ENCODE measurements at regions not wholly inside any gene's neighbourhood (a gene's known extent, or its start where the extent isn't known, plus 50 kb on each side); places are given as distances from the start of the nearest gene placed in this dataset.
"Not testable (repeated sequence)": the region's sequence is repeated elsewhere in the genome, so short reads cannot be mapped to it uniquely, and the experiment has no call there.

DNA sequence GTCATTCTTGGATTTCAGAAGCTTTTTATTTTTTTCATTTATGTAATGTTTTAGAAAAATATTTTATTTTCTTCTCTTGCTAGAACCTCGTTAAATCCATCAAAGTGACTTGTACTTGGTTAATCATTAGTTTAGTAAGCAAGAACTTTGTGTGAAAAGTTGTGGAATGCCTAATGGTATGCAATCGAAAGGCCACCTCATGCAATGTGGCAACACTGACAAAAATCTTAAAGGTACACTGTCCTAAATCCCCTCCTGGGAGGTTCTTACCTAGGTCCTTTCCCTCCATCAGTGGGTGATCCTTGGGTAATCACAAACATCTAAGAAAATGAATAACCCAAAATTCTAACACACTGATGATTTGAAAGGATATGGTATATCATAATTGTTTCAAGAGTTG, 304.2 kb downstream of the DNAH5 start:
- DNase-seq: no peak

DNA sequence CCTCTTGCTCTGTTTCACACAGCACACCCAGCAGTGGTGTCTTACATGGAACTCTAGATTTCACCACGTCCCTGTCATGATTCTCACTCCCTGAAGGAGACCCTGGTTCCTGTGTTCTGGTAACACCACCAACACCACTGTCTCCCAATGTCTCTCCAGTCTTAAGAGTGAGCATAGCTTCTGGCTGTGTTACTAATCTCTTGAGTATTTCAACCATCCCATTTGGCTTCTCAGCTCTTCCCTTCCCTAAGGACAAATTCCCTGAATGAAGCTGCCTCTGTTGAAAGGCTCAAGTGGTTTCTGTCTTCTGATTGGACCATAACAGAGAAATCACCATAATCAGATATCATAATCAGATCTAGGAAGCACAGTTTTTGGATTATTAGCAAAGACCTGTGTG, 311.8 kb downstream of the DNAH5 start:
- no peak for DNase-seq

DNA sequence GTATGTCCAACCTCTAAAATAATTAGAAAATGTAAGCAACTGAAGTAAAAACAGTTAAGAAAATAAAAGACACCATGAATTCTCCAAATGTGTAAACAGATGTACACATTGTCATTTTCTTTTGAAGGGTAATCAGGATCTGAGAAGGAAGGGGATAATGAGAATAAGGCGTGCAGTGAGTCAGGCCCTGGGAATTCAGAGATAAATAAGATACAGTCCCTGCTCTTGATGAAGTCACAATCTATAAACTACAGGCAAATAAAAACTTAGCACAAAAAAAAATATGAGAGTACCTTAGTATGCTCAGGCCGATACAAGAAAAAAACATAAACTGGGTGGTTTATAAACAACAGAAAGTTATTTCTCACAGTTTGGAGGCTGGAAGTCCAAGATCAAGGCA, 315.3 kb downstream of the DNAH5 start:
- no peak for DNase-seq

DNA sequence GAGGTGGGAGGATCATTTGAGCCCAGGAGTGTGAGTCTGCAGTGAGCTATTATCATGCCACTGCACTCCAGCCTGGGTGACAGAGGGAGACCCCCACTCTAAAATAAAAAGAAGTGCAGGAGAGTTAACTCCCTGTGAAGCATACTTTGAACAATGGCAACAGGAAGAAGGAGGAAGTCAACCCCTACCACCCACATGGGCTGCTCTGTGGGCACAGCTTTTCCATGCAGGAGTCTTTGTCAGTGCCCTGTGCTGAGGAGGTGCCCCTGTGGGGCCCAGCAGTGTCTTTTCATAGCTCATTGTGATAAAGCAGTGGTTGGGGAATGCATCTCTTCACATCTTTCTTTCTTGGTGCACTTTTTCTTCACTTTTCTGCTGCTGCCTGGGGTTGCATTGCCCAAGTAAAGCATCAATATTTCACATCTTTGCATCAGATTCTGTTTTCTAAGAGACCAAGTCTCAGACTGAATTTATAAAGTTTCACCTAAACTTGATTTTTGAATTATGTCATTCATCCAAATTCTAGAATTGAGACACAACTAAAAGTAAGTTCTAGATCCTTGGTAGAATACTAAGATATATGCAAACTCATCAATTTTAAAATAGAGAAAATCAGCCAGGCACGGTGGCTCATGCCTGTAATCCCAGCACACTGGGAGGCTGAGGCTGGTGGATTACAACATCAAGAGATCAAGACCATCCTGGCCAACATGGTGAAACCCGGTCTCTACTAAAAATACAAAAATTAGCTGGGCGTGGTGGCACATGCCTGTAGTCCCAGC, 316.6 kb downstream of the DNAH5 start:
- no peak for DNase-seq

DNA sequence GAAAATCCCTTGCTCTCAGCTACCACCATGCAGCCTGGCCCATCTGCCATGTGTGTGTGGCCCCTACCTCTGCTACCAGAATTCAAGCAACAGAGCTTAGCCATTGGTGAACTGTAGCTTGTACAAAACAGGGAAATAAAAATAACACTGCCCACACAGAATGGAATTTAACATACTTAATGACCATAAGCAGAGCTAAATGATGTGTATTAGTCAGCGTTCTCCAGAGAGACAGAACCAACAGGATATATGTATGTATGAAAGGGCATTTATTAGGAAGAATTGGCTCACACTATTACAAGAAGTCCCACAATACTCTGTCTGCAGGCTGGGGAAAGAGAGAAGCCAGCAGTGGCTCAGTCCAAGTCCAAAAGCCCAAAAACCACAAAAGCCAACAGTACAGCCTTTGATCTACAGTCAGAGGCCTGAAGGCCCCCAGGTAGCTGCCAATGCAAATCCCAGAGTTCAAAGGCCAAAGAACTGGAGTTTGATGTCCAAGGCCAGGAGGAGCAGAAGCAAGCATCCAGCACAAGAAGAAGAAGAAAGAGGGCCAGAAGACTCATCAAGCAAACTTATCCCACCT, 318.8 kb downstream of the DNAH5 start:
- no peak for DNase-seq

DNA sequence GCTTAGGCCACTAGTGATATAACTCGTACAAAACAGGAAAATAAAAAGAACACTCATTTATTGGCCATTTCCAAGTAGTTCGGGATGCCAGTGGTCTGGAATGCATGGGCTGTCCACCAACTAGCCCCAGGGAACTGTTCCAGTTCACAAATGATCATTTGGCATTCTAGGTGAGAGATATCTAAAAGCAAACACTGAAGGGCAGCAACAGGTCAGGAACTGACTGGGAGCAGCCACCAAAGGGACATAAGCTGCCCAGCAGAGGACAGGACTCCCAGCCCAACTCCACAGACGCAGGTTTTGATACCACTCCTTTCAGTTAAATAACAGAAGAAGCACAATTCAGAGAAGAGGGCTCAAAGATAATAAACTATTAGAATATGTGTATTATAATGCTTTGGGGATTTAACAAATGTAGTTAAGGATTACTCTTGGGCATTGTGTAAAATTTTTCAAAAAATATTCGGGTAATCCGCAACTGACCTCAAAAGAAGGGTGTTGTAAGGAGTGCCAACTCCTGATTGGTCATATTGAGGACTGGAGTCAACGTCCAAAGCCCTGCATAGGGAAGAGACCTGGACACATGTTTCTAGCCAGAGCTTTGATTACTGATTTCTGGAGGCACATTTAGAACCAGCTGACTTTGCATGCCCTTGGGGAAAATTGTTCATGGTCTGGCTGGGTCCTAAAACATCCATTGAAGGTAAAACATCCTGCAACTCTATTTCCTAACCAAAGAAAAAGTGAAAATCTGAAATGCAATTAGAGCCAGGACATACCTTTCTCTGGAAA, 320.0 kb downstream of the DNAH5 start:
- no peak for DNase-seq

DNA sequence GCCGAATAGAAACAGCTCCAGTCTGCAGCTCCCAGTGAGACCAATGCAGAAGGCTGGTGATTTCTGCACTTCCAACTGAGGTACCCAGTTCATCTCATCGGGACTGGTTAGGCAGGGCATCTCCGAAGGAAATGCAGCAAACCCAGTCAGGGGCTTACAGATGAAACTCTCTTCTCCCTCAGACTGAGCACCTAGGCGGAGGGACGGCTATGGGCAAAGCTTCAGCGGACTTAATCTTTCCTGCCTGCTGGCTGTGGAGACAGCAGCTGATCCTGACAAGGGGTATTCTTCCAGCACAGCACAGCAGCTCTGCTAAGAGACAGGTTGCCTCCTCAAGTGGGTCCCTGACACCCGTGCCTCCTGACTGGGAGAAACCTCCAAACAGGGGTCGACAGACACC, 330.9 kb downstream of the DNAH5 start:
- no peak for DNase-seq

DNA sequence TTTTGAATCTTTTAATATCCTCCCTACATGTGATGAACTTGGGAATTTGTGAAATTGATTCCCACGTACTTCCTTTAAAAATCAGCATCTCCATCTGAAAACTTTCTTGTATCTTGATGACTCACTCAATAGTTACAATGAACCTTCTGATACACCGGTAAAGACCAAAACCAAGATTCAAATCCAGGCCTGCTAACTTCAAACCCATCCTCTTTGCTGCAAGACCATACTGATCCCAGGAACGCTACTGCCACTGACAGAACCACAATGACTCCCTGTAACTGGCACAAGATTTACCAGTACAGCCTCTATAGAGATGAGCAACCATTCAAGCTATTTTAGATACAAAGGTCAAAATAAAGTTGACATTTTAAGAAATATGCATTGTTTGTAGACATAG, 332.9 kb downstream of the DNAH5 start:
- DNase-seq: no peak

DNA sequence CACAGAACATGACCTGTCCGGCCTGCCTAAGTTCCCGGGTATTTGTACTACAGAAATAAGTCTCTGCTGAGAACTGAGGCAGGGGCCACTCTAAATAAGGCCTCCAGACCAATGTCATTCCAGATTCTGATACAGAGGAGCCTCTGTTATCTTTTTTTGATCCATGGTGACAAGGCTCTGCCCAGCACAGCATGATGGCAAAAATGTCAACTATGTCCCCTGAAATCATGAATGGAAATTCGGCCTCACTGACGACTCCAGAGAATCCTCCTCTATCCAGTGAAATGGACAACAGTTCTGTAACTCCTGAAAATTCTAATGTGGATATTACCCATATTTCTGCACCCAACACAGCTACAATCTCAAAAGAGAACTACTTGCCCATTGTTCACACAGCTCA, 335.0 kb downstream of the DNAH5 start:
- DNase-seq: no peak

DNA sequence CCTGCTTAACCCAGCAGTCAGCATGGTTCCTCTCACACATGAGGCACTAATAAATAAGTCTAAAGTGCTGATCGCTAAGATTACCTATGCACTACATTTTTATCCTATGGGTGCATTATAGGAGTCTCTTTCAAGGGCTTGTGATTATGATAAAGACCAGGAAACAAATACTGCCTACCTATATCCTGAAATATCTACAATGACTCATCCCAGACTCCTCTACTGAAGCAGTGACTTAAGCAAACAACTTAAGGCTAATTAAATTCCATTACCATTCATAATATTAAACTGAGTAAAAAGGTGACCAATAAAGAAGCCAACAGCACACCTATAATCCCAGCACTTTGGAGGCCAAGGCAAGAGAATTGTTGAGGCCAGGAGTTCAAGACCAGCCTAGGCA, 338.4 kb downstream of the DNAH5 start:
- no peak for DNase-seq

DNA sequence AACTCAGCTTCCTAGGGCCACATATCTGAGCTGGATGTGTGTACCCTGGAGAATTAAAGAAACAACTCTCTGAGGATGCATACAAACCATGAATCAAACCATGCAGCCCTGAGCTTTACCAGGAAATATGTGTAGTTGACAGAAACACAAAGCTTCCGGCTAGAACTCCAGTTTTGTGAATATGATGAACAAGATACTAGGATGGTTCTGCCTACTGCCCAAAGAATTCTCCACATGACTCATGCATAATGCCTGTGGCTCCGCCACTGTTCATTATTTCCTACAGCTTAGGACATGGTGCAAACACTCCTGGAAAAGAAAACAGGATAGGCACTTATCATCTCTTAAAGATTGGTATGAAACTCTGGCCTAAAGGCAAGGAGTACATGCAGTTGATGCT, 343.4 kb downstream of the DNAH5 start:
- DNase-seq: no peak

DNA sequence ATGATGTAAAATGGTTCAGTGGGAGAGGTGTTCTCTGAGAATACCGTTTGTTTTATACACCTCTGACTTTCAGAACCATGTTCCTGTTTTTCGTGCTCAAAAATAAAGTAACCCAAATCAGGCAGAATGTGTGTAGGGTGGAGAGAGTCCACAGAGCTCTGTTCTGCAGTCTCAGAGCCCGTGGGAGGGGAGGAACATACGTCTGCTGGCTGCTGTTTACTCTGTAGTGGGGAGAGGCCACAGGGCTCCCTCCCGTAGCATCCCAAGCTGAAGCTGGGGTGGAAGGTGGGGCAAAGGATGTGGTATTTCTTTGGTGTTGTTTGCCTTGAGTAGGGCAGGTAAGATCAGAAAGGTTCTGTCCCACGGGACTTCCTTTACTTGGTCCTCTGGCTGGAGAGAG, 348.5 kb downstream of the DNAH5 start:
- DNase-seq: no peak

DNA sequence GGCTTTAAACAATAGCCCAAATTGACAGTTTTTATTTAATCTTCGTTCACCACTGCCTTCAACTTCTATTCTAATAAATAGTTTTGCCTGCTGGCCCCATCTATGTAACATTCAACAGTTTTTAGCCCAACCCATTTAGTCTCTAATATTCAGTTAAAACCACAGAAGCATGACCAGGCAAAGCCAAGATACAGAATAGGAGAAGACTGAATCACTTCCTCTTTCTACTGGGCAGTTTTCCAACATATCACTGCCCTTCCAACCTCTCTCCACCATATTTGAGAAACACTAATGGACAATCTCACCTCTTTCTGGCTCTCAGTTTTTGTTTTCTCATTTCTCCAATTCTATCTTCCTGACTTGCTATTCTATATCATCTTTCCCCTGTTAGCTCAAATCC, 352.9 kb downstream of the DNAH5 start:
- peak in 1 of 2 experiments; percentile 67 for DNase-seq

DNA sequence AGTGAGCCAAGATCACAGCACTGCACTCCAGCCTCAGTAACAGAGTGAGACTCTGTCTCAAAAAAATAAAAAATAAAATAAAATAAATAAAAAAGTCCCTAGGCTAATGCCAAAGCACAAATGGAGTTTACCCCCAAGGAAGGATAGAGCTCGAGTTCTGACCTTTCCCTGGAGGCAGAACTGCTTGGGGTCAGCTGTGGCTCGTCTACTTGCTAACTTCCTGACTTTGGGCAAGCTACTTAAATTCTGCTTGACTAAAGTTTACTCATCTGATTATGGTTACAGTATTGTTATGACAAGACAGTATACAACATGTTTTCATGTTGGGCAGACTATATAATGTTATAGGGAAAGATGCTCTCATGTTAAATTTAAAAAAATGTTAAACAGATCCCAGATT, 359.2 kb downstream of the DNAH5 start:
- no peak for DNase-seq

DNA sequence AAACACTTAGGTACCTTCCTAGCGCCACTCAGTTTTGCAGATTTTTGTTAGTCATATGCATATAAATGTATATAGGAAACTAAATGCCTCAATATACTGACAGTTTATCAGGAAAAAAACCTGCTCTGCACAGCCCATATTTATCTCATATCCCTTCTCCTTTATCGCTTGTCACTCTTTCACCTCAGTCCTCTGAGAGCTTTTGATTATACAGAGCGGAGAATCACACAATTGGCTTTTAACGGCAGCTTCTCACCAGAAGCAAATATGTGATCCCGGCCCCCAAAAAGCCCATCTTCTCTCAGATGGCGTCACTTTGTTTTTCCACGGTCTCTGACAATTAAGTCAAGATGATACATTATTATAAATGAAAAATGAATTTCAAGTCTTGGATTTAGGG, 362.6 kb downstream of the DNAH5 start:
- DNase-seq: no peak

DNA sequence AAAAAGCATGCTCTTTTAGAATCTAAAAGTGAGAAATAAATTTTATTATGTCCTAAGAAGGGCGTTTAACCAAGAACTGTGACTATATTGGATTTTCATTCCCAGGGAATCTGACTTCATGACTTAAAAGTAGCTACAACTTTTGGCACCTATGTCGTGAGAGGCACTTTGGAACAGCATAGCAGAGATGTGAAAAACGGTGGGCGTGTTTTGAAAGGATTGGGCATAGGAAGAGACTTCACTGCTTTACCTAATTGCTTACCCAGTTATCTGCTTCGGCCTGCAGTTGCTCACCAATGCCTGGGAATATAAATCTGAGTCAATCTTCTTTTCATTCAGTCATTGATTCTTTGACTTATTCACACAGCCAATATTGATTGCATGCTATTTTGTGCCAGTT, 363.4 kb downstream of the DNAH5 start:
- DNase-seq: no peak

DNA sequence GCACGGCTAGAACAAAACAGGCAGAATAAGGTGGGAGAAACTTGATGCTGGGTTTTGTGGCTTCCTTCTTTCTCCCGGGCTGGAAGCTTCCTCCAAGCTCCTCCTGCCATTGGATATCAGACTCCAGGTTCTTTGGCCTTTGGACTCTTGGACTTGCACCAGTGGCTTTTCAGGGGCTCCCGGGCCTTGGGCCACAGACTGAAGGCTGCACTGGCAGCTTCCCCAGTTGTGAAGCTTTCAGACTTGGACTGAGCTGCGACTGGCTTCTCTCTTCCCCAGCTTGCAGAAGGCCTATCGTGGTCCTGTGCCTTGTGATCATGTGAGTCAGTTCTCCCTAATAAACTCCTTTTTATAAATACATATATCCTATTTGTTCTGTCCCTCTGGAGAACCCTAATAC, 364.4 kb downstream of the DNAH5 start:
- DNase-seq: peak in 1 of 2 experiments; percentile 21

DNA sequence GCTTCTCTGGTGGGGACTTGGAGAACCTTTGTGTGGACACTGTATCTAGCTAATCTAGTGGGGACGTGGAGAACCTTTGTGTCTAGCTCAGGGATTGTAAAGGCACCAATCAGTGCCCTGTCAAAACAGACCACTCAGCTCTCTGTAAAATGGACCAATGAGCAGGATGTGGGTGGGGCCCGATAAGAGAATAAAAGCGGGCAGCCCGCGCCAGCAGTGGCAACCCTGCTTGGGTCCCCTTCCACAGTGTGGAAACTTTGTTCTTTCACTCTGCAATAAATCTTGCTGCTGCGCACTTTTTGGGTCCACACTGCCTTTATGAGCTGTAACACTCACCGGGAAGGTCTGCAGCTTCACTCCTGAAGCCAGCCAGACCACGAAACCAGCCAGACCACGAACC, 365.4 kb downstream of the DNAH5 start:
- DNase-seq: not testable (repeated sequence)

DNA sequence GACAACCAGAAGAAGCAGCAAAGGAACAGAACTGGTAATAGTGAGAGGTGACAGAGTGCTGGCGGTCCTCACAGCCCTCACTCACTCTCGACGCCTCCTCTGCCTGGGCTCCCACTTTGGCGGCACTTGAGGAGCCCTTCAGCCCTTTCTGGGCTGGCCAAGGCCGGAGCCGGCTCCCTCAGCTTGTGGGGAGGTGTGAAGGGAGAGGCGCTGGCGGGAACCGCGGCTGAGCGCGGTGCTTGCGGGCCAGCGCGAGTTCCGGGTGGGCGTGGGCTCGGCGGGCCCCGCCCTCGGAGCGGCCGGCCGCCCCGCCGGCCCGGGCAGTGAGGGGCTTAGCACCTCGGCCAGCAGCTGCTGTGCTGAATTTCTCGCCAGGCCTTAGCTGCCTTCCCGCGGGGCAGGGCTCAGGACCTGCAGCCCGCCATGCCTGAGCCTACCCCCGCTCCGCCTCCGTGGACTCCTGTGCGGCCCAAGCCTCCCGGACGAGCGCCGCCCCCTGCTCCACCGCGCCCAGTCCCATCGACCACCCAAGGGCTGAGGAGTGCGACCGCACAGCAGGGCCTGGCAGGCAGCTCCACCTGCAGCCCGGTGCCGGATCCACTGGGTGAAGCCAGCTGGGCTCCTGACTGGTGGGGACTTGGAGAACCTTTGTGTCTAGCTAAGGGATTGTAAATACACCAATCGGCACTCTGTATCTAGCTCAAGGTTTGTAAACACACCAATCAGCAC, 366.0 kb downstream of the DNAH5 start:
- not testable (repeated sequence) for DNase-seq

DNA sequence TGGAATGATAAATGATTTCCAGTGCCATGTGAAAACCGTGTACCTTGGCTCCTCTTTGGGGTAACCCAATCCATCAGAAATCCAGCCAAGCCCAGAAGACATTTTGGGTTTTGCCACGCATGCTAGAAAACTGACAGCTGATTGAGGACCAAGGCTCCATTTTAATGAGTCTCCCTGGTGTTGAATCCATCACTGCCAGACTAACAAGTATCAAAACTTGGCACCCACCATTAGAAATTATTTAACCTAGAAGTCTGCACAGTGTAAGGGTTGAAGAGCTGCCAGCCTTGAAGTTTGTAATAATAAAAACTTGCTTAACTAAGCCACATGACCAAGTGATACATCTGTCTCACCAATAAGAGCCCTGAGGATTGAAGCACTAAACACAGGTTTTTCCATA, 369.9 kb downstream of the DNAH5 start:
- DNase-seq: peak; percentile 91 to 96

DNA sequence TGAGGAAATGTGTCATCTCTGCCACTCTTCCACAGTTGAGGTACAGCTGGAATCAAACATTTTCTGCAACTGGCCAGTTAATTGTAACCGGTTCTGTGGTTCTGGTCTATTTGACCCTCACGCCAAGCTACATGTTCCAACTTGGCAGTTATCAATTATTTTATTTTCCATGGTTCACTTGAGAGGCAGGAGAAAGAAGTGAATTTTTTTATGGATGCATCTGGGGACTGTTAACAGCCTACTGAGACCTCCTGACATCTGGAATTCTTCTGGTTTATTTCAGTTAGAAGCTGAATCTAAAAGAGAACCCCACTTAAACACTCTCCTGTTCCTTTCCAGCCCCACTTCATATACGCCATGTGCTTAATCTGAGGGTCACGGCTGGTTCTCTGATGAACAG, 372.3 kb downstream of the DNAH5 start:
- no peak for DNase-seq

DNA sequence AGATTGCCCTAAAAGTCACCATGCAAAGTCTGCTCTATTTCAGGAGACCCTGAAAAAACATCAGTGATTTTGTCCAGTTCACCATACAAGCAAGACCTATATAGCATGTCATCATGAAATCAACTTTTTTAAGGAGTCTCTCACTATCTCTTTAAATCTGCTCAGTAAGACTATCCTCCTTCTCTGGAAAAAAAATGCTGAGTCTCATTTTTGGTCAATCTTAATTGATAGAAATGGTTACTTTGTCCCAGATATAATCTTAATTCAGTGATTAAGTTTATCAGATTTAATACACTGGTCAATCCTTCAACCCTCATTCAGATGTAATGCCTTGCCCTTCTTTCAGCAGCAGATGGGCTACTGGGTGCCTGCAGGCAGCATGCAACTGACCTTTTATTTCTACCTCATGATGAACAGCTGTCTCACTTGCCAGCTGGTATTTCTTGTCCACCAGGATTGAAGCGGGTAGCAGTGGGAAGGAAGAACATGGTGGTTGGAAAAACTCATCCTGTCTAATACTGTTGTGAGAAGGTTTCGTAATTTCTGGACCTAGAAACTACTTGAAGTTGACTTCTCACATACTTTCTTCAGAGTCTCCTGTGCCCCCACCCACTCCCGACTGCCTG, 375.3 kb downstream of the DNAH5 start:
- no peak for DNase-seq

DNA sequence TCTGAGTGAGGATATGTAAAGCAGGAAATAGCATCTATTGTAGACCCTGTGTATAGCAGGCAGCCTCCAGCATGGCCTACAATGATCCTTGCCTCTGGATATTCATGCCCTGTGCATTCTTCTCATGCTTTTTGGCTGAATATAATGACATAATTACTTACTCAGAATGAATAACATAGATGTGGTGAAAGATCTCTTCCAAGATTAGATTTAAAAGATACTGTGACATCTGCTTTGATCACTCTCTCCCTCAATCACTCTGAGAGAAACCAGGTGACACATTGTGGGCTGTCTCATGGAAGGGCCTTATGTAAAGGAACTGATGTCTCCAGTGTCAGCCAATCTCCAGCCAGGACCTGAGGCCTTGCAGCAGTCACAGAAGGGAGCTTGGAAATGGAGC, 376.7 kb downstream of the DNAH5 start:
- DNase-seq: no peak

Measured in NCI-H446 (cell line).